IMR-90 (cell line): ENCODE measurements at regions not wholly inside any gene's neighbourhood (a gene's known extent, or its start where the extent isn't known, plus 50 kb on each side); places are given as distances from the start of the nearest gene placed in this dataset.

Experiments used
- ATAC-seq: fragments of 200-7000 bp; cut with Tn5 transposase; 2 replicates; pipeline ENCODE4 v1.9.1; 2020; ENCODE audit warnings: low read depth, mild to moderate bottlenecking, moderate library complexity
- BruUV-seq: library from RNA; stranded (reverse); fragments of 400-500 nt; replicated peaks from 2 replicates; lab custom pipeline; 2021; lab: Mats Ljungman, UMichigan
- CTCF ChIA-PET: fragments of 300-600 bp; formaldehyde crosslinking; extraction: SDS; loops from one replicate; lab custom pipeline; 2021; ENCODE audit warnings: antibody characterized with exemption; lab: Yijun Ruan, JAX
- POLR2A ChIA-PET: fragments of 300-600 bp; sonication (Branson Sonifier 250); formaldehyde crosslinking; loops from one replicate; lab custom pipeline; 2022; ENCODE audit warnings: antibody characterized with exemption; ENCODE audit not compliant: unreplicated experiment; lab: Charles Lee
- DNase-seq: peaks from one replicate; pipeline ENCODE4 v3.0.0; 2013
- H2AFZ ChIP-seq: replicated peaks from 2 replicates; pipeline ENCODE3; 2013; ENCODE audit warnings: low read length, mild to moderate bottlenecking; ENCODE audit not compliant: poor library complexity
- H2AK5ac ChIP-seq: 2 replicates; pipeline ENCODE4 v1.6.1; 2013; ENCODE audit warnings: low read depth, low read length, inconsistent platforms
- H2AK9ac ChIP-seq: replicated peaks from 2 replicates; pipeline ENCODE3; 2013; ENCODE audit warnings: mild to moderate bottlenecking, low read depth, low read length, moderate library complexity; ENCODE audit not compliant: poor library complexity
- H2BK120ac ChIP-seq: 2 replicates; pipeline ENCODE4 v1.6.1; 2013; ENCODE audit warnings: low read depth, low read length, inconsistent platforms
- H2BK15ac ChIP-seq: 3 replicates; pipeline ENCODE4 v1.6.1; 2013; ENCODE audit warnings: low read depth, low read length, inconsistent platforms
- H2BK20ac ChIP-seq: 2 replicates; pipeline ENCODE4 v1.6.1; 2013; ENCODE audit warnings: low read depth, mild to moderate bottlenecking, inconsistent platforms, low read length, moderate library complexity
- H2BK5ac ChIP-seq: 2 replicates; pipeline ENCODE4 v1.6.1; 2013; ENCODE audit warnings: mild to moderate bottlenecking, low read depth, low read length, inconsistent platforms; ENCODE audit not compliant: poor library complexity, severe bottlenecking
- H3K14ac ChIP-seq: replicated peaks from 2 replicates; pipeline ENCODE4 v1.6.1; 2013; ENCODE audit warnings: low read depth, low read length, inconsistent platforms
- H3K18ac ChIP-seq: 2 replicates; pipeline ENCODE4 v1.6.1; 2013; ENCODE audit warnings: low read depth, low read length, control low read depth
- H3K23ac ChIP-seq: 2 replicates; pipeline ENCODE4 v1.6.1; 2013; ENCODE audit warnings: low read depth, low read length, inconsistent platforms
- H3K27ac ChIP-seq: 2 replicates; pipeline ENCODE4 v1.5.1; 2013; ENCODE audit warnings: mild to moderate bottlenecking, control low read depth, low read length; ENCODE audit not compliant: insufficient read depth
- H3K27me3 ChIP-seq: 2 replicates; pipeline ENCODE4 v1.6.1; 2013; ENCODE audit warnings: low read length; ENCODE audit not compliant: control insufficient read depth, insufficient read depth
- H3K36me3 ChIP-seq: 2 replicates; pipeline ENCODE4 v1.6.1; 2013; ENCODE audit warnings: low read length, mixed read lengths; ENCODE audit not compliant: control insufficient read depth, insufficient read depth
- H3K4ac ChIP-seq: 2 replicates; pipeline ENCODE4 v1.6.1; 2013; ENCODE audit warnings: low read depth, low read length, inconsistent platforms
- H3K4me1 ChIP-seq: 2 replicates; pipeline ENCODE4 v1.6.1; 2013; ENCODE audit warnings: low read length, mixed read lengths; ENCODE audit not compliant: control insufficient read depth, insufficient read depth
- H3K4me2 ChIP-seq: 2 replicates; pipeline ENCODE4 v1.6.1; 2013; ENCODE audit warnings: low read depth, mild to moderate bottlenecking, control low read depth, low read length, moderate library complexity
- H3K4me3 ChIP-seq: 2 replicates; pipeline ENCODE4 v1.5.1; 2013; ENCODE audit warnings: low read depth, mild to moderate bottlenecking, control low read depth, low read length, moderate library complexity; ENCODE audit not compliant: insufficient read depth
- H3K56ac ChIP-seq: 2 replicates; pipeline ENCODE4 v1.6.1; 2013; ENCODE audit warnings: low read length, inconsistent platforms; ENCODE audit not compliant: insufficient read depth; ENCODE audit errors: extremely low read depth
- H3K79me1 ChIP-seq, 2 experiments: 2 replicates each; pipeline ENCODE4 v1.6.1; 2013; ENCODE audit warnings: low read length in 2 of 2, inconsistent platforms in 1 of 2, low read depth in 1 of 2
- H3K9ac ChIP-seq: 2 replicates; pipeline ENCODE4 v1.6.1; 2013; ENCODE audit warnings: low read depth, low read length, control low read depth
- H3K9me1 ChIP-seq: 2 replicates; pipeline ENCODE4 v1.6.1; 2013; ENCODE audit warnings: low read length, inconsistent platforms; ENCODE audit not compliant: insufficient read depth
- H3K9me3 ChIP-seq: 2 replicates; pipeline ENCODE4 v1.6.1; 2013; ENCODE audit warnings: low read length; ENCODE audit not compliant: control insufficient read depth, insufficient read depth
- H4K20me1 ChIP-seq: 2 replicates; pipeline ENCODE4 v1.6.1; 2013; ENCODE audit warnings: low read length, inconsistent platforms; ENCODE audit not compliant: insufficient read depth
- H4K5ac ChIP-seq: 2 replicates; pipeline ENCODE4 v1.6.1; 2013; ENCODE audit warnings: mild to moderate bottlenecking, low read depth, low read length, control low read depth
- H4K8ac ChIP-seq, 2 experiments: 2 replicates each; pipeline ENCODE4 v1.6.1; 2013; ENCODE audit warnings: low read depth in 2 of 2, low read length in 2 of 2, control low read depth in 1 of 2, inconsistent platforms in 1 of 2
- H4K91ac ChIP-seq: 2 replicates; pipeline ENCODE4 v1.6.1; 2013; ENCODE audit warnings: low read depth, low read length, inconsistent platforms; ENCODE audit not compliant: insufficient read depth
- FOS ChIP-seq: fragments of 150-350 bp; IDR thresholded peaks from 2 replicates; pipeline ENCODE4 v1.6.1; 2016; ENCODE audit warnings: low read depth, low read length
- RAD21 ChIP-seq: IDR thresholded peaks from 2 replicates; pipeline ENCODE4 v1.6.1; 2012; ENCODE audit warnings: low read length, improper control_type of control experiment
- RFX5 ChIP-seq: IDR thresholded peaks from 2 replicates; pipeline ENCODE4 v1.8.0; 2012; ENCODE audit warnings: low read depth, mild to moderate bottlenecking, low read length, moderate library complexity
- SMC3 ChIP-seq: fragments of 150-350 bp; IDR thresholded peaks from 2 replicates; pipeline ENCODE4 v1.6.1; 2016; ENCODE audit warnings: low read depth, mild to moderate bottlenecking, antibody characterized with exemption, low read length, moderate library complexity
- WGBS, 2 experiments: methylation state at CpG; one replicate each; pipeline versions ENCODE4 v1.1.5 to v1.1.7; 2013; ENCODE audit warnings: missing lambda C conversion rate in 2 of 2; ENCODE audit not compliant: insufficient read length in 1 of 2; ENCODE audit errors: extremely low coverage in 2 of 2; 5-methylcytosine and 5-hydroxymethylcytosine counted together
- dilution Hi-C: fragments of 300-500 bp; cut with HindIII; formaldehyde crosslinking; loops from one replicate; pipeline ENCODE4 v1.14.3; 2018; ENCODE audit warnings: low sequenced_read_pairs; ENCODE audit not compliant: unreplicated experiment
- in situ Hi-C: fragments of 300-500 bp; cut with MboI; formaldehyde crosslinking; loops from 3 replicates; pipeline ENCODE4 v1.14.3; 2019; ENCODE audit warnings: low sequenced_read_pairs, inconsistent platforms, mixed read lengths
- intact Hi-C: fragments of 100-400 bp; cut with micrococcal nuclease; formaldehyde crosslinking; loops from 2 replicates; pipeline ENCODE4 v1.10.0; 2022

DNA sequence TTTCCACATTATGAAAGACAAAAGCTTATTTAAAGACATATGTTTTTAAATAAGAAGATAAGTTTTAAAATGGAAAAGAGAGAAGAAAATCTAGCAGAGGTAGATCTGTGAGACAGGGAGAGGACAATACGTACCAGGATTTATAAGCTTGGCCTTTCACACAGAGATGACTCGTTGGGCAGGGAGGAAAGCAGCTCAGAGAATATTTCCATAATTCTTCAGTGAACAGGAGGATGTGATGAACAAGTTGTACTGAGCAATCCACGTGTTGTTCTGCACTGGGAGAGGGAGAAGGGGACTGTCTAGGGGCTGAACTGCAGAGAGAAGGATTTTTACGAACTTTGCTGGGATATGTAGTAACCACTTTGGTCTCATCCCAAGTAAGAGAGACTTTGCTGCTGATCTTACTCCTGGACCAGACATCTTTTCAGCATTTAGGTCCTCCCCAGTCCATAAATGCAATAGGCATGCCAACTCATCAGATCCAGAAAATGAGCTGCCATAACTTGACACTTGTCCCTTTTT, 162.5 kb upstream of the SETBP1 start:
- in situ Hi-C loops: no loop called here
- WGBS, 2 experiments: 0% methylated on average over 1 of the region's 4 CpGs; no CpG with 5 or more reads in 1 of the 2 experiments
- H3K14ac ChIP-seq: no peak overlapping the region

More for the DNA sequence above, 162.5 kb upstream of the SETBP1 start:
- dilution Hi-C loops (no loop called here), intact Hi-C loops (no loop called here)
- Histone ChIP-seq H2BK15ac (no peak overlapping the region), H3K9me3 (no peaks in the 10 kb centered on the region), H4K20me1 (no peaks in the 10 kb centered on the region), H3K79me1 (no peaks in the 10 kb centered on the region), H2AK5ac (no peak overlapping the region), H4K5ac (no peak overlapping the region), H4K8ac (no peak overlapping the region), H3K27me3 (no peaks in the 10 kb centered on the region), H3K4me1 (no peaks in the 10 kb centered on the region), H3K4me2 (no peak overlapping the region), H3K18ac (no peak overlapping the region), H3K9ac (no peak overlapping the region), H3K4me3 (no peak overlapping the region), H3K23ac (no peak overlapping the region), H3K27ac (no peak overlapping the region), H2BK20ac (no peak overlapping the region), H2BK5ac (no peak overlapping the region), H3K9me1 (no peaks in the 10 kb centered on the region), H2AFZ (no peak overlapping the region), H3K4ac (no peak overlapping the region), H2AK9ac (no peak overlapping the region), H4K91ac (no peak overlapping the region), H3K36me3 (no peaks in the 10 kb centered on the region), H2BK120ac (no peak overlapping the region), H3K56ac (no peak overlapping the region)
- BruUV-seq: no TSS peak
- ChIA-PET POLR2A (no interaction called here), CTCF (no interaction called here)
- DNase-seq (no peak), ATAC-seq (no peak)
- no peak for TF ChIP-seq FOS
- TF ChIP-seq SMC3: no peak
- no peak for TF ChIP-seq RAD21
- TF ChIP-seq RFX5: no peak
